ENCODE measurements at regions not wholly inside any gene's neighbourhood (a gene's known extent, or its start where the extent isn't known, plus 50 kb on each side); places are given as distances from the start of the nearest gene placed in this dataset.

DNA sequence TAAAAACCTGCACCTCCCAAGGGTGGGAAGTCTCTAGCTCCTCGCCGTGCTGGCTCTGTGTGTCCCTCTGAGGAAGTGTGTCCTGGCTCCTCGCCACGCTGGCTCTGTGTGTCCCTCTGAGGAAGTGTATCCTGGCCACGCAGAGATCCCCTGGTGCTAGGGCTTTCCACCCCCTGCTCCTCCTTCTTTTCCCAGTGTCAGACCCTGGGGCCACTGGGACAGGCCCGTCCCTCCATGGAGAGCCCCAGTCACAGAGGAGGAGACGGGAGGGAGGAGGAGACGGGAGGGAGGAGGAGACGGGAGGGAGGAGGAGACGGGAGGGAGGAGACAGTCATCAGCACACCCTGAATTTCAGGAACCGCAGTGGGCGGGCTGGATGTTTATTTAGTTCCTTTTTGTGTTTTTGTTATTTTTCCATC, 53.8 kb upstream of the HGFAC start:
- no peaks in the 10 kb centered on the region for H3K27me3 ChIP-seq (replicated peaks; ENCODE audit: insufficient read depth)
- peak; percentile 86 for DNase-seq (ENCODE audit: low spot score)
- intact Hi-C loops (cut with DNase I) = no loop called here
- H3K27ac ChIP-seq = peak overlapping the region; percentile 87 to 90
- H3K4me1 ChIP-seq (replicated peaks) = peaks cover 17% of the 10 kb centered on the region
- no peaks in the 10 kb centered on the region for H3K36me3 ChIP-seq
- H3K9me3 ChIP-seq = no peaks in the 10 kb centered on the region
- peak overlapping the region; percentile 13 to 23 for H3K4me3 ChIP-seq
- peak; percentile 69 for TF ChIP-seq POLR2A (IDR thresholded peaks at IDR 0.05)
- no peak for TF ChIP-seq CTCF (IDR thresholded peaks at IDR 0.05)
- TF ChIP-seq POLR2AphosphoS5 (IDR thresholded peaks at IDR 0.05) = peak; percentile 62
- WGBS = under 1% methylated on average over 10 of the region's 12 CpGs

DNA sequence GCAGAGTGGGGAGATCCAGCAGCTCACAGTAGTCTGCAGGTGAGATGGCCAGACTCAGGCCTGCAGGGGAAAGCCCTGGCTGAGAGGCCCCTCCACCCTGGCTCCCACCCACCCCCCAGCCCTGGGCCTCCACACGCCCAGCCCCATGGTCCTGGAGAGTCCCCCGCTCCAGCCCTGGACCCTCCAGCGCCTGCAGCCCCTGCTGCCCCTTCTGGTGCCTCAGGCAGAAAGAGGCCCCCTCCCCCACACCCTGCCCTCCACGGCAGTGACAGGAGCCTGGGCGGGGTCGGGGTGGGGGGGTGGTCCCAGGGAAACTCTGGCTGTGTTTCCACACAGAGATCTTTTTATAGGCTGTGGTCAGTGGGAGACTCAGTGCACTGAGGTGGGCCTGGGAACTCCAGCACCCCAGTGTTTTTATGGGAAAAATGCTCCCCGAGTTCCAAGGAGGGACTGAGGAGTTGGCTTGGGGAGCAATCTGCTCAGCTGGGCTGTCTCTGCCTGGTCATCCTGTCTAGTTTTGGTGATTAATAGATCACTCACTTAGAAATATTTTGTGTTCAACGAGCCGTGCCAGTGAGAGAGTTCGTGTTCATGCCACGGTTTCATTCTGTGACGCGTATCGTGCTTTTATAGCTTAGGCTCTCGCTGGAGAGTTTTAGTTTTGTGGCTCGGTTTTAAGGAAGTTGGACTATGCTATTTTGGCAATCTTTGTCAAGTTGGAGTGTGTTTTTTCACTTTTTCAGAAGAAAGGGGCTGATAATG, 53.1 kb upstream of the HGFAC start:
- no peaks in the 10 kb centered on the region for H3K36me3 ChIP-seq
- no peak for DNase-seq (ENCODE audit: low spot score)
- peak overlapping the region; percentile 87 to 90 for H3K27ac ChIP-seq
- H3K27me3 ChIP-seq (replicated peaks; ENCODE audit: insufficient read depth) = no peaks in the 10 kb centered on the region
- TF ChIP-seq CTCF (IDR thresholded peaks at IDR 0.05) (no peak), POLR2AphosphoS5 (IDR thresholded peaks at IDR 0.05) (peak; percentile 54), POLR2A (IDR thresholded peaks at IDR 0.05) (peak; percentile 28)
- peaks cover 17% of the 10 kb centered on the region for H3K4me1 ChIP-seq (replicated peaks)
- 6% methylated on average over 14 of the region's 16 CpGs for WGBS
- H3K4me3 ChIP-seq = peak overlapping the region; percentile 13 to 23
- H3K9me3 ChIP-seq = no peaks in the 10 kb centered on the region
- intact Hi-C loops (cut with DNase I) = no loop called here

DNA sequence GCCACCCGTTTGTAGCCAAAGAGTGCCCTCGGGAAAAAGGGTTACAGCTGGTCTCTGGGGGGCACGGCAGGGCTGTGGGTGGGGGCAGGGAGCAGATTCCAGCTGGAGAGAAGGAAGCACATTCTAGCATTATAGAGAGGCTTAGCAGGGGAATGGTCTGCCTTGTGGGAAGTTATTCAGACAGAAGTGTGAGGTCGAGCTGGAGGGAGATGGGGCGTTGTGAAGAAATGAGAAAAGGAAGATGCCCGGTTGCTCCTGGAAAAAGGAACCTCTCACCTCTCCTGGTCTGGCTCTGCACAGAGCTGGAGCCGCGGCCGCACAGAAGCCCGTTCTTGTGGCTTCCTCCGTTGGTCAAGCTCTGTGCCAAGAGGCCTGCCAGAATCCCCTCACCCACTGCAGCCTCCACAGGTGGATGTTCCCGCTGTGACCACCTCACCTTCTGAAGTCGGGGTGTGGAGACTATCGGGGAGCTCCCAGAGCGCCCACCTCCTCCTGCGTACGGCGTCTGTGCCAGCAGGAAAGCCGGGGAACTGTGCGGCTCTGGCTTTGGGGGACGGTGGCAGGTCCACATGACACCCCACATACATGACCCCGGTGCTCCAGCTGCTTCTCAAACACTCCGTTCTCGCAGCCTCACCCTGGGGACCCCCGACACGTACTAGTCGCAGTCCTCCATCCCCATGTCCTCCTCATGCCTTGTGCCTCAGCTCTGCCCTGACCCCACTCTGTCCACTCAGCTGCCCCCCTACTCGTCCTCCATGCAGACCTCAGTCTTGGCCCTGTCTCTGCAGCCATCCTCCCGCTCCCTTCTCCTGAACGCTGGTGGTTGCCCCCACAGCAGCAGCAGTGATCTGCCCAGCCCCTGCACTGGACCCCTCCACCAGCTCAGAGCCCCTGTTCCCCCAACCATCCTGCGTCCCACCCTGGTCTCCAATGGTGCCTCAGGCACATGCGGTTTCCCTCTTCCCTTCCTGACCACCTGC, 52.2 kb upstream of the HGFAC start:
- Histone ChIP-seq H3K9me3 (no peaks in the 10 kb centered on the region), H3K4me3 (peak overlapping the region in 1 of 2 donors; percentile 23), H3K4me1 (replicated peaks) (peaks cover 17% of the 10 kb centered on the region), H3K27me3 (replicated peaks; ENCODE audit: insufficient read depth) (no peaks in the 10 kb centered on the region), H3K36me3 (no peaks in the 10 kb centered on the region), H3K27ac (peak overlapping the region; percentile 87 to 90)
- 65% methylated on average over 32 of the region's 32 CpGs for WGBS
- TF ChIP-seq POLR2AphosphoS5 (IDR thresholded peaks at IDR 0.05) (no peak), CTCF (IDR thresholded peaks at IDR 0.05) (no peak), POLR2A (IDR thresholded peaks at IDR 0.05) (no peak)
- intact Hi-C loops (cut with DNase I) = no loop called here
- DNase-seq (ENCODE audit: low spot score) = no peak

- WGBS = 56% methylated on average over 24 of the region's 24 CpGs
- Histone ChIP-seq H3K9me3 (no peaks in the 10 kb centered on the region), H3K4me3 (no peak overlapping the region), H3K36me3 (no peaks in the 10 kb centered on the region), H3K27ac (peak overlapping the region; percentile 87 to 90), H3K27me3 (replicated peaks; ENCODE audit: insufficient read depth) (no peaks in the 10 kb centered on the region), H3K4me1 (replicated peaks) (peaks cover 17% of the 10 kb centered on the region)
- no peak for TF ChIP-seq CTCF (IDR thresholded peaks at IDR 0.05)
- no peak for TF ChIP-seq POLR2AphosphoS5 (IDR thresholded peaks at IDR 0.05)
- TF ChIP-seq POLR2A (IDR thresholded peaks at IDR 0.05) = no peak
- DNase-seq (ENCODE audit: low spot score) = no peak
- intact Hi-C loops (cut with DNase I) = no loop called here
Observed at GRCh38 chr4:3390288-3390811, 51.4 kb upstream of the HGFAC start.
